ENCODE measurements at regions not wholly inside any gene's neighbourhood (a gene's known extent, or its start where the extent isn't known, plus 50 kb on each side); places are given as distances from the start of the nearest gene placed in this dataset.

DNA sequence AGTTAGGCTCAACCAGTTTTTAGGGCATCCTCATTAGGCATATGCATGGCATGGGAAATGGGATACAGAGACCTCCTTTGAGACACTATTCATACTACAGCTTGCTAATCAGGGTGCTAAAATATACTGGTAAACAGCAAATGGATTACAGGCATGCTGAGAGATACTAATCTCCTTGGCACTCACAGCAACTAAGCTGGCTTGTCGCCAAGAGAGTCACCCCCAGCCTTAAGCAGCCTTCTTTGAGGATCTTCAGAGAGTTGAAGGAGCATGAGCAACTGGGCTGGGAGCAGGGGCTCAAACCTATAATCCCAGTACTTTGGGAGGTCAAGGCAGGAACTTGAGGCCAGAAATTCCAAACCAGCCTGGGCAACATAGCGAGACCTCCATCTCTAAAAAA, 120.1 kb upstream of the NR5A2 start:
- H3K27me3 ChIP-seq = no peaks in the 10 kb centered on the region
- no peak overlapping the region for H3K4me3 ChIP-seq
- in situ Hi-C loops (cut with MboI; ENCODE audit: low sequenced_read_pairs in 4 of 4) = no loop called here
- H3K4me1 ChIP-seq = no peaks in the 10 kb centered on the region
- intact Hi-C loops (cut with DNase I; ENCODE audit: low total_unique reads) = no loop called here
- H3K27ac ChIP-seq = no peak overlapping the region
- no peak for DNase-seq
- no peak for TF ChIP-seq POLR2A (IDR thresholded peaks at IDR 0.05)
- TF ChIP-seq, protein P1, sequence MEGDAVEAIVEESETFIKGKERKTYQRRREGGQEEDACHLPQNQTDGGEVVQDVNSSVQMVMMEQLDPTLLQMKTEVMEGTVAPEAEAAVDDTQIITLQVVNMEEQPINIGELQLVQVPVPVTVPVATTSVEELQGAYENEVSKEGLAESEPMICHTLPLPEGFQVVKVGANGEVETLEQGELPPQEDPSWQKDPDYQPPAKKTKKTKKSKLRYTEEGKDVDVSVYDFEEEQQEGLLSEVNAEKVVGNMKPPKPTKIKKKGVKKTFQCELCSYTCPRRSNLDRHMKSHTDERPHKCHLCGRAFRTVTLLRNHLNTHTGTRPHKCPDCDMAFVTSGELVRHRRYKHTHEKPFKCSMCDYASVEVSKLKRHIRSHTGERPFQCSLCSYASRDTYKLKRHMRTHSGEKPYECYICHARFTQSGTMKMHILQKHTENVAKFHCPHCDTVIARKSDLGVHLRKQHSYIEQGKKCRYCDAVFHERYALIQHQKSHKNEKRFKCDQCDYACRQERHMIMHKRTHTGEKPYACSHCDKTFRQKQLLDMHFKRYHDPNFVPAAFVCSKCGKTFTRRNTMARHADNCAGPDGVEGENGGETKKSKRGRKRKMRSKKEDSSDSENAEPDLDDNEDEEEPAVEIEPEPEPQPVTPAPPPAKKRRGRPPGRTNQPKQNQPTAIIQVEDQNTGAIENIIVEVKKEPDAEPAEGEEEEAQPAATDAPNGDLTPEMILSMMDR (IDR thresholded peaks at IDR 0.05 in 4 of 5, conservative IDR thresholded peaks at IDR 0.05 in 1 of 5) = no peak
- H3K36me3 ChIP-seq = no peaks in the 10 kb centered on the region
- ATAC-seq = no peak
- H3K9me3 ChIP-seq = no peaks in the 10 kb centered on the region

DNA sequence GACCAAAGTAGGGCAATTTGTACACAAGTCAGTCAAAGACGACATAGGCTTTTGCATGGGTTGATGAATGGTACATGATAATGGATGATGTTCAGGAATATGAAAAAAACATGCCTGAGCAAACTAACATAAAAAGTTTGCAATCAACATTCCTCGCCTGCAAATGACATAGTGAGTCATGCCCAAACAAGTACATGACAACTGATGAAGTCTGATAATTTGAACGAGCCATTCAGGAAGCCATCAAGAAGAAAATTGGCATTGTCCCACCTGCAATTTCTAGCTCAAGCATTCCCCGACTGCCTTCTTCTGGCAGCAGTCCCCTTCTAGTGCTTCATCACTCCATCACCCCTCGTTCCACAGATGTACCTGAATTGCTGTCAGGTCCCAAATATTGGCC, 118.4 kb upstream of the NR5A2 start:
- in situ Hi-C loops (cut with MboI; ENCODE audit: low sequenced_read_pairs in 4 of 4) = no loop called here
- intact Hi-C loops (cut with DNase I; ENCODE audit: low total_unique reads) = no loop called here
- Histone ChIP-seq H3K9me3 (no peaks in the 10 kb centered on the region), H3K27me3 (no peaks in the 10 kb centered on the region), H3K36me3 (no peaks in the 10 kb centered on the region), H3K4me3 (no peak overlapping the region), H3K4me1 (no peaks in the 10 kb centered on the region), H3K27ac (no peak overlapping the region)
- no peak for TF ChIP-seq POLR2A (IDR thresholded peaks at IDR 0.05)
- TF ChIP-seq, protein P1 (IDR thresholded peaks at IDR 0.05 in 4 of 5, conservative IDR thresholded peaks at IDR 0.05 in 1 of 5) = no peak
- ATAC-seq (no peak), DNase-seq (no peak)

DNA sequence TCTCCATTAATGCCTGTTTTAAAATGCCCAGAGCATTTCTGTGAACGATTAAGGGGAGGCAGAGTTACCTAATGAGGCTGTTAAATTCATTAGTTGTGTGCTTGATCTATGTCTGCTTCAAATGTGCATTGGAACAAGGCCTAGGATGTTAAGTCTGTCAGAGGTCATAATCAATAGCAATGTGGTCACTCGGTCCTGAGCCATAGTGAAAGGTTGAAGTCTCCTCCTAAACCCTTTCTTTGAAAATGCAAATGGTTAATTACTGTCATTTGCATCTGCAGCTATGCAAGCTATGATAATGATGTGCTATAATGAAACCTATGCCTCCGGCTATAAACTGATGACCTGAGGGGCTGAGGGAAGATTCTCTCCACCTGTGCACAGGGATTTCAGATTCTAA, 114.2 kb upstream of the NR5A2 start:
- intact Hi-C loops (cut with DNase I; ENCODE audit: low total_unique reads) (no loop called here), in situ Hi-C loops (cut with MboI; ENCODE audit: low sequenced_read_pairs in 4 of 4) (no loop called here)
- ATAC-seq = no peak
- no peak for DNase-seq
- no peaks in the 10 kb centered on the region for H3K36me3 ChIP-seq
- TF ChIP-seq, protein P1 (IDR thresholded peaks at IDR 0.05 in 4 of 5, conservative IDR thresholded peaks at IDR 0.05 in 1 of 5) = no peak
- TF ChIP-seq POLR2A (IDR thresholded peaks at IDR 0.05) = no peak
- H3K9me3 ChIP-seq = no peaks in the 10 kb centered on the region
- H3K4me1 ChIP-seq = no peaks in the 10 kb centered on the region
- no peak overlapping the region for H3K27ac ChIP-seq
- H3K4me3 ChIP-seq = no peak overlapping the region
- H3K27me3 ChIP-seq = no peaks in the 10 kb centered on the region

DNA sequence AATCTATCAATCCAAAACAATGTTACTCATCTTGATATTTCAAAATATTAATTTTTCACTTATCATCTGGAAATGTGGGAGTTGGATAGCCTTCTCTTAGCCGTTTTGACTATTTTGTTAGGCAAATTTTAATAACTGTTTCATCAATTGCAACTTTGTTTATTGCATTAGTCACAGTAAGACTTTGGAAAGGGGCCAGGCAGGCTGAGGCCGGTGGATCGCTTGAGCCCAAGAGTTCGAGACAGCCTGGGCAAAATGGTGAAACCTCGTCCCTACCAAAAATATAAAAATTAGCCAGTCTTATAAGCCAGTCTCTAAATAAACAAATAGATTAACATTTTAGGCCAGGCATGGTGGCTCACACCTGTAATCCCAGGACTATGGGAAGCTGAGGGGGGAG, 113.0 kb upstream of the NR5A2 start:
- in situ Hi-C loops (cut with MboI; ENCODE audit: low sequenced_read_pairs in 4 of 4) (no loop called here), intact Hi-C loops (cut with DNase I; ENCODE audit: low total_unique reads) (no loop called here)
- DNase-seq (no peak), ATAC-seq (no peak)
- no peaks in the 10 kb centered on the region for H3K27me3 ChIP-seq
- TF ChIP-seq, protein P1 (IDR thresholded peaks at IDR 0.05 in 4 of 5, conservative IDR thresholded peaks at IDR 0.05 in 1 of 5) = no peak
- no peak for TF ChIP-seq POLR2A (IDR thresholded peaks at IDR 0.05)
- no peak overlapping the region for H3K27ac ChIP-seq
- H3K36me3 ChIP-seq = no peaks in the 10 kb centered on the region
- no peak overlapping the region for H3K4me3 ChIP-seq
- H3K9me3 ChIP-seq = no peaks in the 10 kb centered on the region
- H3K4me1 ChIP-seq = no peaks in the 10 kb centered on the region

DNA sequence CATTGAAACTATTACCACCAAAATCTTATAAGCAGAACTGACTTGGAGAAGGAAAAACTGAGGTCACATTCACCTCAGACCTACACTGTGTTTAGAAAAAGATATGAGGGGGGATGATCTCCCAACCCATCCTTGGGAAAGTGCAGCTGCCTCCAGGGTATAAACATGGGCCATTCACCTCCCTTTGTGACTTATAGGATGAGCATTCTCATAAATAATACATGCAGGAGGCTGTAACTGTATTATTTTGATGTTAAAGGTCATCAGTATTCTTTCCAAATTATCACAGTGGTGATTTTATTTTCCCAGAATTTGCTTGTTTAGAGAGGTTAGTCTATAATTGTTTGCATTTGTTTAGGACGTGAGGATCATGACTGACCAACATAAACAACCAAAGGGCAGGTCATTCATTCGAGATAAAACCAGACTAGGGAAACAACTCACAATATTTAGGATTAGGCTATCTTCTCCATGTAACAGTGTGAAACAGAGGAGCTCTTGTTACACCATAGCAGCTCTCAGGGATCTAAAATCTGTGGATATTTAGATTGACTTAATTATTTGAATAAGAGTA, 109.2 kb upstream of the NR5A2 start:
- Histone ChIP-seq H3K36me3 (no peaks in the 10 kb centered on the region), H3K27ac (no peak overlapping the region), H3K4me1 (no peaks in the 10 kb centered on the region), H3K9me3 (no peaks in the 10 kb centered on the region), H3K4me3 (no peak overlapping the region), H3K27me3 (no peaks in the 10 kb centered on the region)
- intact Hi-C loops (cut with DNase I; ENCODE audit: low total_unique reads) (no loop called here), in situ Hi-C loops (cut with MboI; ENCODE audit: low sequenced_read_pairs in 4 of 4) (no loop called here)
- no peak for TF ChIP-seq POLR2A (IDR thresholded peaks at IDR 0.05)
- TF ChIP-seq, protein P1 (IDR thresholded peaks at IDR 0.05 in 4 of 5, conservative IDR thresholded peaks at IDR 0.05 in 1 of 5) = no peak
- ATAC-seq = no peak
- no peak for DNase-seq

All from gastrocnemius medialis (tissue), 4 donors.